PC-9 (cell line): ENCODE measurements at regions not wholly inside any gene's neighbourhood (a gene's known extent, or its start where the extent isn't known, plus 50 kb on each side); places are given as distances from the start of the nearest gene placed in this dataset.

Experiments used
- EZH2 ChIP-seq: fragments of 200-600 bp; sonication (generic); IDR thresholded peaks from 2 replicates; pipeline ENCODE4 v1.8.0; 2017; ENCODE audit warnings: antibody characterized with exemption, low read depth
- TF ChIP-seq, protein P1 (sequence below): fragments of 200-600 bp; sonication (generic); conservative IDR thresholded peaks from 2 replicates; pipeline ENCODE4 v1.6.1; 2017; ENCODE audit warnings: mixed run types, antibody characterized with exemption, mild to moderate bottlenecking, moderate library complexity

DNA sequence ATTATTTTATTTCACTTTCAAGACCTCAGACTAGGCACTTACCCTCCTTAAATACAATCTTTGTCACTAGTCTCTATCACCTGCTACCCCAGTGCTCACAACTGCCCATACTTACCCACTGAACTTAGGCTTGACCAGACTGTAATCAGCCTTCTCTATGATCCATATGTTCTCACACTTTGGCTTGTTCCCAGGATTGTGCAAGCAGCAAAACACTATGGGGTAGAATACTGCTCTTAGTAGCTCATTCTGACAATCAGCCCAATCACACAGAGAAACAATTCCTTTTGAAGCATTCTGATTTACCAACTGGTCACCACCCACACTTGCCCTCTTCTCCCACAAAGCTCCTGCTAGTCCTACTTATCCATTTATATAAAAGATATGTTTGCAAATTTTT lies 878.3 kb downstream of the FSTL5 start:
- TF ChIP-seq, protein P1, sequence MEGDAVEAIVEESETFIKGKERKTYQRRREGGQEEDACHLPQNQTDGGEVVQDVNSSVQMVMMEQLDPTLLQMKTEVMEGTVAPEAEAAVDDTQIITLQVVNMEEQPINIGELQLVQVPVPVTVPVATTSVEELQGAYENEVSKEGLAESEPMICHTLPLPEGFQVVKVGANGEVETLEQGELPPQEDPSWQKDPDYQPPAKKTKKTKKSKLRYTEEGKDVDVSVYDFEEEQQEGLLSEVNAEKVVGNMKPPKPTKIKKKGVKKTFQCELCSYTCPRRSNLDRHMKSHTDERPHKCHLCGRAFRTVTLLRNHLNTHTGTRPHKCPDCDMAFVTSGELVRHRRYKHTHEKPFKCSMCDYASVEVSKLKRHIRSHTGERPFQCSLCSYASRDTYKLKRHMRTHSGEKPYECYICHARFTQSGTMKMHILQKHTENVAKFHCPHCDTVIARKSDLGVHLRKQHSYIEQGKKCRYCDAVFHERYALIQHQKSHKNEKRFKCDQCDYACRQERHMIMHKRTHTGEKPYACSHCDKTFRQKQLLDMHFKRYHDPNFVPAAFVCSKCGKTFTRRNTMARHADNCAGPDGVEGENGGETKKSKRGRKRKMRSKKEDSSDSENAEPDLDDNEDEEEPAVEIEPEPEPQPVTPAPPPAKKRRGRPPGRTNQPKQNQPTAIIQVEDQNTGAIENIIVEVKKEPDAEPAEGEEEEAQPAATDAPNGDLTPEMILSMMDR = no peak
- TF ChIP-seq EZH2 = no peak
